AG04449 (cell line): ENCODE measurements at regions not wholly inside any gene's neighbourhood (a gene's known extent, or its start where the extent isn't known, plus 50 kb on each side); places are given as distances from the start of the nearest gene placed in this dataset.

Source experiments
- CTCF ChIA-PET: fragments of 350-600 bp; formaldehyde crosslinking; extraction: SDS; loops from one replicate; lab custom pipeline; 2021; ENCODE audit warnings: antibody characterized with exemption; lab: Yijun Ruan, JAX
- POLR2A ChIA-PET: fragments of 400-600, 350-600 bp; formaldehyde crosslinking; extraction: SDS; loops from one replicate; lab custom pipeline; 2020; ENCODE audit warnings: antibody characterized with exemption, inconsistent platforms; lab: Yijun Ruan, JAX
- DNase-seq: peaks from one replicate; pipeline ENCODE4 v3.0.0-alpha.2; 2010; ENCODE audit warnings: low read depth, low spot score
- H3K4me3 ChIP-seq: 2 replicates; pipeline ENCODE4 v1.5.1; 2011; ENCODE audit warnings: low read depth, mild to moderate bottlenecking, control low read depth, low read length
- TF ChIP-seq, protein P1 (sequence below): IDR thresholded peaks from one replicate; pipeline ENCODE4 v1.5.1; 2011; ENCODE audit warnings: mild to moderate bottlenecking, moderate library complexity, low read length, control low read depth, inconsistent platforms; ENCODE audit not compliant: insufficient read depth; ENCODE audit errors: missing control alignments

DNA sequence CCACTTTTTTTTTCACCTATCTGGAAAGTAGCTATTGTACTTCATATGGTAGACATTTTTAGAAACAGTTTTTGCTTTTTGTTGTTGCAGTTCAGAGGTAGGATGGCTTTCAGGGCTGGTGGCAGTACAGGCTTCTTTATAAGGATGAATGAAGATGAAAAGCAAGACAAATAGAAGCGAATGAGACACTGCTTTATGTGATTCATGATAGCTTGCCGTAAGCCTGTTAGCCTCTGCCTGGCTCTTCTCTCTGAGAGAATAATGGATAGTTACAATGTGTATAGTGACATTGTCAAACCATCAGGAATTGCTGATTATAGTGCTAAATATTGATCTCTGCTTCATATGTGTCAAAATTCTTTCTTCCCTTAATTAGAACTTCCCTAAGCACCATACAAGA is 173.7 kb downstream of the NR4A2 start:
- no peak overlapping the region for H3K4me3 ChIP-seq
- POLR2A ChIA-PET: no interaction called here
- CTCF ChIA-PET: no interaction called here
- TF ChIP-seq, protein P1, sequence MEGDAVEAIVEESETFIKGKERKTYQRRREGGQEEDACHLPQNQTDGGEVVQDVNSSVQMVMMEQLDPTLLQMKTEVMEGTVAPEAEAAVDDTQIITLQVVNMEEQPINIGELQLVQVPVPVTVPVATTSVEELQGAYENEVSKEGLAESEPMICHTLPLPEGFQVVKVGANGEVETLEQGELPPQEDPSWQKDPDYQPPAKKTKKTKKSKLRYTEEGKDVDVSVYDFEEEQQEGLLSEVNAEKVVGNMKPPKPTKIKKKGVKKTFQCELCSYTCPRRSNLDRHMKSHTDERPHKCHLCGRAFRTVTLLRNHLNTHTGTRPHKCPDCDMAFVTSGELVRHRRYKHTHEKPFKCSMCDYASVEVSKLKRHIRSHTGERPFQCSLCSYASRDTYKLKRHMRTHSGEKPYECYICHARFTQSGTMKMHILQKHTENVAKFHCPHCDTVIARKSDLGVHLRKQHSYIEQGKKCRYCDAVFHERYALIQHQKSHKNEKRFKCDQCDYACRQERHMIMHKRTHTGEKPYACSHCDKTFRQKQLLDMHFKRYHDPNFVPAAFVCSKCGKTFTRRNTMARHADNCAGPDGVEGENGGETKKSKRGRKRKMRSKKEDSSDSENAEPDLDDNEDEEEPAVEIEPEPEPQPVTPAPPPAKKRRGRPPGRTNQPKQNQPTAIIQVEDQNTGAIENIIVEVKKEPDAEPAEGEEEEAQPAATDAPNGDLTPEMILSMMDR: no peak
- DNase-seq: no peak

DNA sequence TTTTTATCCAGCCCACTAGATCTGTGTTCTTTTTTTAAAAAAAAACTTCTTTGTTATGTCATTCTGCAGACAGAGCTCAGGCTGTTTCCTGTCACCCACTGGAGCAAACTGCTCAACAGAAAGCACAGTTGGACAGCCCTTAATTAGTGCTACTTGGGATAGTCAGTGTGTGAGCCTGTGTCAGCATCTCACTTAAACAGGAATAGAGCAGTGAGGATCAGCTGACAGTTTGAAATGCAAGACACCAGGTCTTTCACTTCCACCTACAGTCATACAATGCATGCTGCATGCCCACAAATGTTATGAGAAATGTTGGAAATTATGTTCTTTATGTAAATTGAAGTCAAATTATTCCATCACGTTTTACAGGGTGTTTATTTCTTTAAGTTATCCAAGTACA is 174.9 kb downstream of the NR4A2 start:
- TF ChIP-seq, protein P1: no peak
- ChIA-PET CTCF (no interaction called here), POLR2A (no interaction called here)
- H3K4me3 ChIP-seq: no peak overlapping the region
- no peak for DNase-seq

DNA sequence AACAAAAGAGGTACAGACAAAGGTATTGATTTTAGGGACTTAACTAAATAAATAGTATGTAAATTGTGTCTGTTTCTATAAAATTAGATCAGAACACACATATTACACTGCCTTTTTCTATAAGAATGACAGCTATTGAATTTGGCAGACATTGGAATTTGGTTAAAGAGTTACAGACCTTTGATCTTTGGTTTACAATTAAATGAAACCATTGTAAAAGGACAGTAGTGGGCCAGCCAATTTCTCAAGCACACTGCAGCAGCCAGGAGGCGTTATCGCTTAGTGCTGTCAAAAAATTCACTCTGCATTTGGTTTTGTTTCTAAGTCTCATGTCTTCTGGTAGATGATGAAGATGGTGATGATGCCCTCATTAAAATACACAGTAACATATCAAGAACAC is 175.9 kb downstream of the NR4A2 start:
- no peak overlapping the region for H3K4me3 ChIP-seq
- POLR2A ChIA-PET: no interaction called here
- TF ChIP-seq, protein P1: no peak
- CTCF ChIA-PET: no interaction called here
- no peak for DNase-seq

DNA sequence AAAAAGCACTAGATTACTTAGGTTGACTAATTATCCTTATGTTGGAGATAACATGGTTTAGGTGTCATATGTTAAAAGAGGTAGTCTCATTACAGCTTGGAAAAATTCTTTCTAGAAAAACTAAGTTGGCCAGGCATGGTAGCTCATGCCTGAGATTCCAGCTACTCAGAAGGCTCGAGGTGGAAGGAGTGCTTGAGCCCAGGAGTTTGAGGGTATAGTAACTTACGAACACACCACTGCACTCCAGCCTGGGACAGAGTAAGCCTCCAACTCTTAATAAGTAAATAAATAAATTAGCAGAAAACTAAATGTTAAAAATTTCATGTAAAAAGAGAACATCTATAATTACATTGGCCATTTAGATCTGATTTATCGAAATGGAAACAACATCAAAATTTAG is 177.2 kb downstream of the NR4A2 start:
- TF ChIP-seq, protein P1: no peak
- no peak overlapping the region for H3K4me3 ChIP-seq
- ChIA-PET POLR2A (no interaction called here), CTCF (no interaction called here)
- DNase-seq: no peak

DNA sequence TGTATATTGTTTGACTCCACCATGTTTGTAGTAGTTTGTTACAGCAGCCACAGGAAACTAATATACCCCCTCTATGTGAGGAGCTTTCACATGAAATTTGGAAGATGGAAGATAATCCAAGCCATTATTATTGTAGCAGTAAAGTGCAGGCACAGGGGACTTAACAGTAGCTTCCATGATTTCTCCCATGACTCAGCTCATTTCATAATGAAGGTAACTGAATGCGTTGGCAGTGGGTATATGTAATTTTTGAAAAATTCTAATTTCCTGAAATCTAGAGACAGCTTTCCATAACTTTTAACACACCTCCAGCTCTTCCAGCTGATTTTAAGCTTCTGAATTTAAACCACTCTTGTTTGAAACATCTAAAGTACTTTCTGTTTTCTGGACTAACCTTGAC is 181.2 kb downstream of the NR4A2 start:
- TF ChIP-seq, protein P1: no peak
- CTCF ChIA-PET: no interaction called here
- no peak for DNase-seq
- H3K4me3 ChIP-seq: no peak overlapping the region
- POLR2A ChIA-PET: no interaction called here

DNA sequence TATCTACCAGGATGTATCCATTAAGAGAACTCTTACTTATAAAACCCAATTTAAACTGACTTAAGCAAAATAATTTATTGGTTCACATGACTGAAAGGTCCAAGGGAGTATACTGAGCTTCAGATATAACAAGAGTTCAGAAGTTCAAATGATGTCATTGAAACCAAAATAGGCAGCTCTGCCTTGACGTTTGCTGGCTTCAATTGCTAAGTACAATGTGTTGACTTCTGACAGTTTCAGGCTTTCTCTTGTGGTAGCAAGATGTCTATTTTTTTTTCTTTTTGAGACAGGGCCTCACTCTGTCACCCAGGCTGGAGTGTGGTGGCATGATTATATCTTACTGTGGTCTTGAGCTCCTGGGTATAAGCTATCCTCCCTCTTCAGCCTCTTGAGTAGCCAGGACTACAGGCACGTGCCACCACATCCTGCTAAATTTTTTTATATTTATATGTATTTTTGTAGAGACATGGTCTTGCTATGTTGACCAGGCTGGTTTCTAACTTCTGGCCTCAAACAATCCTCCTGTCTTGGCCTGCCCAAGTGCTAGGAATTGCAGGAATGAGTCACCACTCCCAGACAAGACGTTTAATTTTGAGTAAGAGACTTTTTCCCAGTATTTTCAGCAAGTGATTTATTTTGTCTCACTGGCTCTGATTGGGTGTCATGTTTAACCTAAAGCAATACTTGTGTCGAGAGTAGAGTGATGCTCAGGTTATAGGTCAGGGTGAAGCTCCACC is 184.8 kb downstream of the NR4A2 start:
- no peak overlapping the region for H3K4me3 ChIP-seq
- DNase-seq: no peak
- POLR2A ChIA-PET: no interaction called here
- TF ChIP-seq, protein P1: no peak
- CTCF ChIA-PET: no interaction called here
